ENCODE measurements at regions not wholly inside any gene's neighbourhood (a gene's known extent, or its start where the extent isn't known, plus 50 kb on each side); places are given as distances from the start of the nearest gene placed in this dataset.
A peak's percentile ranks its signal among the peaks of the same experiment; 100 is the strongest.

GRCh38 chr2:19576411-19576810 is 218.0 kb upstream of the OSR1 start:
- Histone ChIP-seq H3K27ac (ENCODE audit: low read depth in 1 of 3, low read length in 2 of 3) (no peak overlapping the region), H3K9me3 (ENCODE audit: control insufficient read depth in 2 of 2, insufficient read depth in 1 of 2, low read depth in 1 of 2, low read length in 1 of 2) (no peaks in the 10 kb centered on the region), H3K4me1 (ENCODE audit: control insufficient read depth in 3 of 3, insufficient read depth in 2 of 3, low read depth in 1 of 3, low read length in 2 of 3) (peaks cover 0 to 5% (median 0%) of the 10 kb centered on the region in 3 donors), H3K36me3 (ENCODE audit: control insufficient read depth in 3 of 3, insufficient read depth in 2 of 3, low read depth in 1 of 3, low read length in 3 of 3) (no peaks in the 10 kb centered on the region), H3K4me3 (ENCODE audit: low read depth in 1 of 3, low read length in 3 of 3) (no peak overlapping the region), H3K27me3 (ENCODE audit: control insufficient read depth in 3 of 3, insufficient read depth in 3 of 3, low read length in 3 of 3) (peaks cover 0 to 2% (median 0%) of the 10 kb centered on the region in 3 donors)
- no peak for FAIRE-seq
- 71 to 77% (median 72%) methylated on average over 3 of the region's 3 CpGs for WGBS, 3 donors
- no peak for DNase-seq

GRCh38 chr2:19575641-19576040 is 217.2 kb upstream of the OSR1 start:
- no peak for FAIRE-seq
- Histone ChIP-seq H3K9me3 (ENCODE audit: control insufficient read depth in 2 of 2, insufficient read depth in 1 of 2, low read depth in 1 of 2, low read length in 1 of 2) (no peaks in the 10 kb centered on the region), H3K27me3 (ENCODE audit: control insufficient read depth in 3 of 3, insufficient read depth in 3 of 3, low read length in 3 of 3) (peaks cover 0 to 2% (median 0%) of the 10 kb centered on the region in 3 donors), H3K4me1 (ENCODE audit: control insufficient read depth in 3 of 3, insufficient read depth in 2 of 3, low read depth in 1 of 3, low read length in 2 of 3) (peaks cover 0 to 5% (median 0%) of the 10 kb centered on the region in 3 donors), H3K36me3 (ENCODE audit: control insufficient read depth in 3 of 3, insufficient read depth in 2 of 3, low read depth in 1 of 3, low read length in 3 of 3) (no peaks in the 10 kb centered on the region), H3K4me3 (ENCODE audit: low read depth in 1 of 3, low read length in 3 of 3) (no peak overlapping the region), H3K27ac (ENCODE audit: low read depth in 1 of 3, low read length in 2 of 3) (no peak overlapping the region)
- DNase-seq = no peak

GRCh38 chr2:19574778-19575260 is 216.4 kb upstream of the OSR1 start:
- peaks cover 0 to 5% (median 0%) of the 10 kb centered on the region in 3 donors for H3K4me1 ChIP-seq (ENCODE audit: control insufficient read depth in 3 of 3, insufficient read depth in 2 of 3, low read depth in 1 of 3, low read length in 2 of 3)
- WGBS, 3 donors = 3 to 21% (median 7%) methylated on average over 5 of the region's 5 CpGs
- H3K36me3 ChIP-seq (ENCODE audit: control insufficient read depth in 3 of 3, insufficient read depth in 2 of 3, low read depth in 1 of 3, low read length in 3 of 3) = no peaks in the 10 kb centered on the region
- no peak overlapping the region for H3K27ac ChIP-seq (ENCODE audit: low read depth in 1 of 3, low read length in 2 of 3)
- peak; percentile 12 to 53 for DNase-seq
- H3K4me3 ChIP-seq (ENCODE audit: low read depth in 1 of 3, low read length in 3 of 3) = no peak overlapping the region
- peaks cover 0 to 2% (median 0%) of the 10 kb centered on the region in 3 donors for H3K27me3 ChIP-seq (ENCODE audit: control insufficient read depth in 3 of 3, insufficient read depth in 3 of 3, low read length in 3 of 3)
- no peaks in the 10 kb centered on the region for H3K9me3 ChIP-seq (ENCODE audit: control insufficient read depth in 2 of 2, insufficient read depth in 1 of 2, low read depth in 1 of 2, low read length in 1 of 2)
- no peak for FAIRE-seq

GRCh38 chr2:19573784-19574183 is 215.4 kb upstream of the OSR1 start:
- H3K27me3 ChIP-seq (ENCODE audit: control insufficient read depth in 3 of 3, insufficient read depth in 3 of 3, low read length in 3 of 3) = peaks cover 0 to 2% (median 0%) of the 10 kb centered on the region in 3 donors
- FAIRE-seq = no peak
- H3K4me3 ChIP-seq (ENCODE audit: low read depth in 1 of 3, low read length in 3 of 3) = no peak overlapping the region
- no peaks in the 10 kb centered on the region for H3K9me3 ChIP-seq (ENCODE audit: control insufficient read depth in 2 of 2, insufficient read depth in 1 of 2, low read depth in 1 of 2, low read length in 1 of 2)
- no peak for DNase-seq
- H3K36me3 ChIP-seq (ENCODE audit: control insufficient read depth in 3 of 3, insufficient read depth in 2 of 3, low read depth in 1 of 3, low read length in 3 of 3) = no peaks in the 10 kb centered on the region
- no peak overlapping the region for H3K27ac ChIP-seq (ENCODE audit: low read depth in 1 of 3, low read length in 2 of 3)
- H3K4me1 ChIP-seq (ENCODE audit: control insufficient read depth in 3 of 3, insufficient read depth in 2 of 3, low read depth in 1 of 3, low read length in 2 of 3) = peaks cover 0 to 5% (median 0%) of the 10 kb centered on the region in 3 donors
- WGBS, 3 donors = 86 to 100% (median 95%) methylated on average over 1 of the region's 1 CpG

GRCh38 chr2:19571773-19572172 is 213.3 kb upstream of the OSR1 start:
- WGBS, 3 donors = 73 to 89% (median 82%) methylated on average over 4 of the region's 4 CpGs

GRCh38 chr2:19569300-19569791 is 210.9 kb upstream of the OSR1 start:
- 24 to 35% (median 33%) methylated on average over 3 of the region's 3 CpGs for WGBS, 3 donors
- FAIRE-seq = no peak
- peaks cover 0 to 5% (median 0%) of the 10 kb centered on the region in 3 donors for H3K4me1 ChIP-seq (ENCODE audit: control insufficient read depth in 3 of 3, insufficient read depth in 2 of 3, low read depth in 1 of 3, low read length in 2 of 3)

More at GRCh38 chr2:19571773-19572172, 213.3 kb upstream of the OSR1 start:
- Histone ChIP-seq H3K27me3 (ENCODE audit: control insufficient read depth in 3 of 3, insufficient read depth in 3 of 3, low read length in 3 of 3) (peaks cover 0 to 2% (median 0%) of the 10 kb centered on the region in 3 donors), H3K4me1 (ENCODE audit: control insufficient read depth in 3 of 3, insufficient read depth in 2 of 3, low read depth in 1 of 3, low read length in 2 of 3) (peaks cover 0 to 5% (median 0%) of the 10 kb centered on the region in 3 donors), H3K27ac (ENCODE audit: low read depth in 1 of 3, low read length in 2 of 3) (no peak overlapping the region), H3K9me3 (ENCODE audit: control insufficient read depth in 2 of 2, insufficient read depth in 1 of 2, low read depth in 1 of 2, low read length in 1 of 2) (no peaks in the 10 kb centered on the region), H3K4me3 (ENCODE audit: low read depth in 1 of 3, low read length in 3 of 3) (no peak overlapping the region), H3K36me3 (ENCODE audit: control insufficient read depth in 3 of 3, insufficient read depth in 2 of 3, low read depth in 1 of 3, low read length in 3 of 3) (no peaks in the 10 kb centered on the region)
- FAIRE-seq (no peak), DNase-seq (no peak)

GRCh38 chr2:19568809-19569208 is 210.4 kb upstream of the OSR1 start:
- H3K27ac ChIP-seq (ENCODE audit: low read depth in 1 of 3, low read length in 2 of 3) = no peak overlapping the region
- no peaks in the 10 kb centered on the region for H3K36me3 ChIP-seq (ENCODE audit: control insufficient read depth in 3 of 3, insufficient read depth in 2 of 3, low read depth in 1 of 3, low read length in 3 of 3)
- WGBS, 3 donors = 64 to 79% (median 68%) methylated on average over 5 of the region's 5 CpGs
- peaks cover 0 to 5% (median 0%) of the 10 kb centered on the region in 3 donors for H3K4me1 ChIP-seq (ENCODE audit: control insufficient read depth in 3 of 3, insufficient read depth in 2 of 3, low read depth in 1 of 3, low read length in 2 of 3)
- peaks cover 0 to 2% (median 0%) of the 10 kb centered on the region in 3 donors for H3K27me3 ChIP-seq (ENCODE audit: control insufficient read depth in 3 of 3, insufficient read depth in 3 of 3, low read length in 3 of 3)
- H3K9me3 ChIP-seq (ENCODE audit: control insufficient read depth in 2 of 2, insufficient read depth in 1 of 2, low read depth in 1 of 2, low read length in 1 of 2) = no peaks in the 10 kb centered on the region
- FAIRE-seq = no peak
- DNase-seq = no peak
- H3K4me3 ChIP-seq (ENCODE audit: low read depth in 1 of 3, low read length in 3 of 3) = no peak overlapping the region

More at GRCh38 chr2:19569300-19569791, 210.9 kb upstream of the OSR1 start:
- Histone ChIP-seq H3K9me3 (ENCODE audit: control insufficient read depth in 2 of 2, insufficient read depth in 1 of 2, low read depth in 1 of 2, low read length in 1 of 2) (no peaks in the 10 kb centered on the region), H3K36me3 (ENCODE audit: control insufficient read depth in 3 of 3, insufficient read depth in 2 of 3, low read depth in 1 of 3, low read length in 3 of 3) (no peaks in the 10 kb centered on the region), H3K4me3 (ENCODE audit: low read depth in 1 of 3, low read length in 3 of 3) (no peak overlapping the region), H3K27me3 (ENCODE audit: control insufficient read depth in 3 of 3, insufficient read depth in 3 of 3, low read length in 3 of 3) (peaks cover 0 to 2% (median 0%) of the 10 kb centered on the region in 3 donors), H3K27ac (ENCODE audit: low read depth in 1 of 3, low read length in 2 of 3) (no peak overlapping the region)
- peak in 1 of 2 donors; percentile 20 for DNase-seq

GRCh38 chr2:19560785-19561184 is 202.4 kb upstream of the OSR1 start:
- FAIRE-seq (no peak), DNase-seq (no peak)
- Histone ChIP-seq H3K4me3 (ENCODE audit: low read depth in 1 of 3, low read length in 3 of 3) (no peak overlapping the region), H3K36me3 (ENCODE audit: control insufficient read depth in 3 of 3, insufficient read depth in 2 of 3, low read depth in 1 of 3, low read length in 3 of 3) (no peaks in the 10 kb centered on the region), H3K4me1 (ENCODE audit: control insufficient read depth in 3 of 3, insufficient read depth in 2 of 3, low read depth in 1 of 3, low read length in 2 of 3) (no peaks in the 10 kb centered on the region), H3K27me3 (ENCODE audit: control insufficient read depth in 3 of 3, insufficient read depth in 3 of 3, low read length in 3 of 3) (peaks cover 0 to 2% (median 2%) of the 10 kb centered on the region in 3 donors), H3K9me3 (ENCODE audit: control insufficient read depth in 2 of 2, insufficient read depth in 1 of 2, low read depth in 1 of 2, low read length in 1 of 2) (no peaks in the 10 kb centered on the region), H3K27ac (ENCODE audit: low read depth in 1 of 3, low read length in 2 of 3) (no peak overlapping the region)
